Neural cell (in vitro differentiated cells): ENCODE measurements at regions not wholly inside any gene's neighbourhood (a gene's known extent, or its start where the extent isn't known, plus 50 kb on each side); places are given as distances from the start of the nearest gene placed in this dataset.
A peak's percentile ranks its signal among the peaks of the same experiment; 100 is the strongest.

Experiments used
- H2AFZ ChIP-seq: fragments of 200-600, 300-800 bp; sonication (generic), shearing (Covaris generic); 2 replicates; pipeline ENCODE4 v1.6.0; 2014; ENCODE audit warnings: low read depth, mild to moderate bottlenecking, antibody characterized with exemption, low read length, moderate library complexity
- H3F3A ChIP-seq: fragments of 200-600 bp; shearing (Covaris generic); 2 replicates; pipeline ENCODE4 v1.6.1; 2016; ENCODE audit warnings: mild to moderate bottlenecking, moderate library complexity, mixed read lengths, antibody characterized with exemption, low read length; ENCODE audit not compliant: insufficient read depth, poor library complexity, severe bottlenecking
- H3K27ac ChIP-seq: fragments of 200-600, 300-800 bp; sonication (generic), shearing (Covaris generic); 2 replicates; pipeline ENCODE4 v1.5.1; 2014; ENCODE audit warnings: mild to moderate bottlenecking, low read length, moderate library complexity
- H3K27me3 ChIP-seq: fragments of 300-800, 200-600 bp; sonication (generic), shearing (Covaris generic); 2 replicates; pipeline ENCODE4 v1.6.0; 2014; ENCODE audit warnings: mild to moderate bottlenecking, low read depth, low read length, moderate library complexity; ENCODE audit not compliant: insufficient read depth
- H3K36me3 ChIP-seq: fragments of 300-800, 200-600 bp; sonication (generic), shearing (Covaris generic); 2 replicates; pipeline ENCODE4 v1.5.1; 2014; ENCODE audit warnings: mild to moderate bottlenecking, antibody characterized with exemption, low read length, moderate library complexity; ENCODE audit not compliant: insufficient read depth
- H3K4me2 ChIP-seq: fragments of 300-800, 200-600 bp; sonication (generic), shearing (Covaris generic); 2 replicates; pipeline ENCODE4 v1.6.0; 2014; ENCODE audit warnings: mild to moderate bottlenecking, low read length
- H3K4me3 ChIP-seq: fragments of 300-800, 200-600 bp; sonication (generic), shearing (Covaris generic); 2 replicates; pipeline ENCODE4 v1.5.1; 2014; ENCODE audit warnings: mild to moderate bottlenecking, low read length, moderate library complexity
- H3K79me2 ChIP-seq: fragments of 200-600 bp; shearing (Covaris generic); replicated peaks from 2 replicates; pipeline ENCODE4 v1.6.0; 2014; ENCODE audit warnings: mild to moderate bottlenecking, low read length, moderate library complexity; ENCODE audit not compliant: insufficient read depth
- H3K9ac ChIP-seq: fragments of 300-800, 200-600 bp; sonication (generic), shearing (Covaris generic); 2 replicates; pipeline ENCODE4 v1.6.1; 2016; ENCODE audit warnings: mild to moderate bottlenecking, low read length, mixed read lengths
- H3K9me2 ChIP-seq: fragments of 200-600 bp; shearing (Covaris generic); 2 replicates; pipeline ENCODE4 v1.6.1; 2016; ENCODE audit warnings: mild to moderate bottlenecking, low read length, mixed read lengths; ENCODE audit not compliant: insufficient read depth
- H3K9me3 ChIP-seq: fragments of 200-600, 300-800 bp; sonication (generic), shearing (Covaris generic); 2 replicates; pipeline ENCODE4 v1.6.1; 2016; ENCODE audit warnings: mild to moderate bottlenecking, mixed run types, low read length, moderate library complexity, mixed read lengths
- H4K20me1 ChIP-seq: fragments of 200-600 bp; shearing (Covaris generic); 2 replicates; pipeline ENCODE4 v1.6.1; 2016; ENCODE audit warnings: mild to moderate bottlenecking, mixed run types; ENCODE audit not compliant: insufficient read depth
- CTCF ChIP-seq: fragments of 450-650 bp; IDR thresholded peaks from 2 replicates; pipeline ENCODE4 v1.5.1; 2014; ENCODE audit warnings: antibody characterized with exemption, mild to moderate bottlenecking, moderate library complexity; ENCODE audit not compliant: poor library complexity, severe bottlenecking
- EP300 ChIP-seq: fragments of 450-650 bp; conservative IDR thresholded peaks from 2 replicates; pipeline ENCODE4 v1.6.1; 2014; ENCODE audit warnings: antibody characterized with exemption, mild to moderate bottlenecking, moderate library complexity; ENCODE audit not compliant: poor library complexity, severe bottlenecking
- EZH2 ChIP-seq: fragments of 200-600, 300-800 bp; shearing (Covaris generic), sonication (generic); IDR thresholded peaks from 2 replicates; pipeline ENCODE4 v1.6.1; 2014; ENCODE audit warnings: antibody characterized with exemption, low read length, borderline replicate concordance, mild to moderate bottlenecking; ENCODE audit not compliant: insufficient read depth, poor library complexity, severe bottlenecking
- MXI1 ChIP-seq: fragments of 450-650 bp; conservative IDR thresholded peaks from 2 replicates; pipeline ENCODE4 v1.6.1; 2014; ENCODE audit warnings: antibody characterized with exemption, mild to moderate bottlenecking; ENCODE audit not compliant: poor library complexity, severe bottlenecking
- POLR2AphosphoS5 ChIP-seq: IDR thresholded peaks from 2 replicates; pipeline ENCODE4 v1.6.1; 2012
- RAD21 ChIP-seq: fragments of 450-650 bp; conservative IDR thresholded peaks from 2 replicates; pipeline ENCODE4 v1.6.1; 2014; ENCODE audit warnings: antibody characterized with exemption, mild to moderate bottlenecking, moderate library complexity
- REST ChIP-seq: IDR thresholded peaks from 2 replicates; pipeline ENCODE4 v1.6.1; 2012; ENCODE audit warnings: borderline replicate concordance
- SMC3 ChIP-seq: fragments of 450-650 bp; conservative IDR thresholded peaks from 2 replicates; pipeline ENCODE4 v1.6.1; 2014; ENCODE audit warnings: antibody characterized with exemption, mild to moderate bottlenecking, moderate library complexity; ENCODE audit not compliant: poor library complexity
- TAF1 ChIP-seq: IDR thresholded peaks from 2 replicates; pipeline ENCODE4 v1.6.1; 2012; ENCODE audit warnings: low read depth

- no peaks in the 10 kb centered on the region for H3K79me2 ChIP-seq
- no peak overlapping the region for H3K4me3 ChIP-seq
- H3K27ac ChIP-seq: no peak overlapping the region
- H3K4me2 ChIP-seq: no peak overlapping the region
- H3K9ac ChIP-seq: no peak overlapping the region
- no peaks in the 10 kb centered on the region for H3K27me3 ChIP-seq
- no peaks in the 10 kb centered on the region for H3K9me3 ChIP-seq
- no peak overlapping the region for H2AFZ ChIP-seq
- H4K20me1 ChIP-seq: no peaks in the 10 kb centered on the region
- H3K9me2 ChIP-seq: no peaks in the 10 kb centered on the region
- no peaks in the 10 kb centered on the region for H3K36me3 ChIP-seq
- H3F3A ChIP-seq: no peaks in the 10 kb centered on the region
- TF ChIP-seq MXI1 (no peak), REST (no peak), RAD21 (no peak), SMC3 (no peak), POLR2AphosphoS5 (no peak), EZH2 (no peak), TAF1 (no peak), CTCF (no peak), EP300 (no peak)
Observed at GRCh38 chr17:6276711-6277110, 158.2 kb downstream of the AIPL1 start.

GRCh38 chr17:6274310-6274709, 160.6 kb downstream of the AIPL1 start:
- no peak for TF ChIP-seq TAF1
- TF ChIP-seq POLR2AphosphoS5: peak; percentile 48
- no peak for TF ChIP-seq EZH2
- peak; percentile 85 for TF ChIP-seq EP300
- TF ChIP-seq REST: no peak
- TF ChIP-seq MXI1: no peak
- TF ChIP-seq SMC3: no peak
- no peak for TF ChIP-seq CTCF
- no peak overlapping the region for H3K27ac ChIP-seq
- no peaks in the 10 kb centered on the region for H3K79me2 ChIP-seq
- H3K9ac ChIP-seq: no peak overlapping the region
- H4K20me1 ChIP-seq: no peaks in the 10 kb centered on the region
- no peak overlapping the region for H3K4me3 ChIP-seq
- no peak overlapping the region for H3K4me2 ChIP-seq
- no peaks in the 10 kb centered on the region for H3K9me2 ChIP-seq
- no peak overlapping the region for H2AFZ ChIP-seq
- no peaks in the 10 kb centered on the region for H3K9me3 ChIP-seq
- no peaks in the 10 kb centered on the region for H3K36me3 ChIP-seq
- no peaks in the 10 kb centered on the region for H3K27me3 ChIP-seq
- H3F3A ChIP-seq: no peaks in the 10 kb centered on the region
